OCI-LY3 (cell line): ENCODE measurements at regions not wholly inside any gene's neighbourhood (a gene's known extent, or its start where the extent isn't known, plus 50 kb on each side); places are given as distances from the start of the nearest gene placed in this dataset.

Experiments used
- CTCF ChIP-seq: fragments of 200-600, 300-600 bp; sonication (generic); IDR thresholded peaks from 2 replicates; pipeline ENCODE4 v1.5.1; 2014; ENCODE audit warnings: antibody characterized with exemption, low read length, low read depth
- EZH2phosphoT487 ChIP-seq: fragments of 200-600 bp; shearing (Covaris generic); IDR thresholded peaks from 2 replicates; pipeline ENCODE4 v1.6.1; 2018; ENCODE audit warnings: antibody characterized with exemption, mixed run types, low read depth

GRCh38 chrX:28126886-28127285 lies 145.6 kb upstream of the DCAF8L1 start:
- TF ChIP-seq CTCF, result no peak
- TF ChIP-seq EZH2phosphoT487, result no peak
